Gastroesophageal sphincter (tissue), 4 donors: ENCODE measurements at regions not wholly inside any gene's neighbourhood (a gene's known extent, or its start where the extent isn't known, plus 50 kb on each side); places are given as distances from the start of the nearest gene placed in this dataset.

Experiments used
- ATAC-seq: fragments of 150-250 bp; one replicate; pipeline ENCODE4 v1.9.1; 2016; ENCODE audit warnings: mild to moderate bottlenecking, moderate library complexity
- H3K27ac ChIP-seq, 4 donors: fragments of 200-600 bp; sonication (generic) in 3 of 4; 1 replicate in 3 of 4; 2 replicates in 1 of 4; pipeline ENCODE4 v1.5.1; 2016 to 2019
- H3K27me3 ChIP-seq: fragments of 200-600 bp; sonication (generic); one replicate; pipeline ENCODE4 v1.5.1; 2019
- H3K36me3 ChIP-seq, 2 donors: fragments of 200-600 bp; sonication (generic); one replicate each; pipeline ENCODE4 v1.5.1; 2019; ENCODE audit warnings: control low read depth in 1 of 2
- H3K4me1 ChIP-seq, 3 donors: fragments of 200-600 bp; sonication (generic); 1 replicate in 2 of 3; 2 replicates in 1 of 3; pipeline ENCODE4 v1.5.1; 2016 to 2019; ENCODE audit warnings: control low read depth in 2 of 3
- H3K4me3 ChIP-seq, 2 donors: fragments of 200-600 bp; sonication (generic); one replicate each; pipeline ENCODE4 v1.5.1; 2019; ENCODE audit warnings: mild to moderate bottlenecking in 1 of 2, moderate library complexity in 1 of 2
- H3K9me3 ChIP-seq, 3 donors: fragments of 200-600 bp; sonication (generic); one replicate each; pipeline ENCODE4 v1.5.1; 2017 to 2019; ENCODE audit warnings: control low read depth in 2 of 3
- EP300 ChIP-seq: sonication (generic); formaldehyde crosslinking; IDR thresholded peaks from one replicate; pipeline ENCODE4 v1.6.1; 2017; ENCODE audit warnings: antibody characterized with exemption, mild to moderate bottlenecking
- POLR2A ChIP-seq, 2 donors: fragments of 450-650 bp; IDR thresholded peaks; one replicate each; pipeline ENCODE4 v1.6.1; 2017; ENCODE audit warnings: antibody characterized with exemption in 2 of 2, mild to moderate bottlenecking in 2 of 2, moderate library complexity in 1 of 2
- POLR2AphosphoS5 ChIP-seq: sonication (generic); formaldehyde crosslinking; IDR thresholded peaks from one replicate; pipeline ENCODE4 v1.6.1; 2017; ENCODE audit warnings: antibody characterized with exemption
- WGBS, 2 donors: methylation state at CpG; one replicate each; pipeline ENCODE4 v1.1.5; 2018; ENCODE audit warnings: low coverage in 1 of 2; 5-methylcytosine and 5-hydroxymethylcytosine counted together
- TF ChIP-seq, protein P1 (sequence below), 4 experiments: fragments of 200-600 bp in 2 of 4; fragments of 450-650 bp in 2 of 4; sonication (generic) in 1 of 4; IDR thresholded peaks; one replicate each; pipeline ENCODE4 v1.5.1; 2017 to 2019; ENCODE audit warnings: antibody characterized with exemption in 4 of 4, mild to moderate bottlenecking in 2 of 4, moderate library complexity in 2 of 4

DNA sequence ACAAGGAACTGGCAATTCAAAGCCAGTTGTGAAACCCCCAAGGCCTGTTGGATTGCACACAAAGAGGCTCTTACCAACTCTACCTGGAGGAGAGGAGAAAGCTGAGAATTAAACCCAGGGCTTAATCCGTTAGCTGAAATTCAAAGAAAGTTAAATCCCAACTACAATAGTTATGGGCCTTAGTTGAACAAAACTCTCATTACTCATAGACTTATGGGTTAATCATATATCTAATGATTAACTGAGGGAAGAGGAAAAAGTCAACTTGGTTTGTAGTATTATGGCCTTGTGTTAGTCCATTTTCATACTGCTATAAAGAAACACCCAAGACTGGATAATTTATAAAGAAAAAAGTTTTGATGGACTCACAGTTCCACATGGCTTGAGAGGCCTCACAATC is 838.2 kb upstream of the ADGRL2 start:
- Histone ChIP-seq H3K4me3 (no peak overlapping the region), H3K9me3 (no peaks in the 10 kb centered on the region), H3K27me3 (no peaks in the 10 kb centered on the region), H3K27ac (no peak overlapping the region), H3K4me1 (no peaks in the 10 kb centered on the region), H3K36me3 (no peaks in the 10 kb centered on the region)
- WGBS, 2 donors, result 71 to 100% methylated on average over 1 of the region's 1 CpG
- no peak for ATAC-seq
- no peak for TF ChIP-seq POLR2AphosphoS5
- TF ChIP-seq, protein P1, sequence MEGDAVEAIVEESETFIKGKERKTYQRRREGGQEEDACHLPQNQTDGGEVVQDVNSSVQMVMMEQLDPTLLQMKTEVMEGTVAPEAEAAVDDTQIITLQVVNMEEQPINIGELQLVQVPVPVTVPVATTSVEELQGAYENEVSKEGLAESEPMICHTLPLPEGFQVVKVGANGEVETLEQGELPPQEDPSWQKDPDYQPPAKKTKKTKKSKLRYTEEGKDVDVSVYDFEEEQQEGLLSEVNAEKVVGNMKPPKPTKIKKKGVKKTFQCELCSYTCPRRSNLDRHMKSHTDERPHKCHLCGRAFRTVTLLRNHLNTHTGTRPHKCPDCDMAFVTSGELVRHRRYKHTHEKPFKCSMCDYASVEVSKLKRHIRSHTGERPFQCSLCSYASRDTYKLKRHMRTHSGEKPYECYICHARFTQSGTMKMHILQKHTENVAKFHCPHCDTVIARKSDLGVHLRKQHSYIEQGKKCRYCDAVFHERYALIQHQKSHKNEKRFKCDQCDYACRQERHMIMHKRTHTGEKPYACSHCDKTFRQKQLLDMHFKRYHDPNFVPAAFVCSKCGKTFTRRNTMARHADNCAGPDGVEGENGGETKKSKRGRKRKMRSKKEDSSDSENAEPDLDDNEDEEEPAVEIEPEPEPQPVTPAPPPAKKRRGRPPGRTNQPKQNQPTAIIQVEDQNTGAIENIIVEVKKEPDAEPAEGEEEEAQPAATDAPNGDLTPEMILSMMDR (IDR thresholded peaks at IDR 0.05), result no peak
- TF ChIP-seq POLR2A (IDR thresholded peaks at IDR 0.05), result no peak
- no peak for TF ChIP-seq EP300

DNA sequence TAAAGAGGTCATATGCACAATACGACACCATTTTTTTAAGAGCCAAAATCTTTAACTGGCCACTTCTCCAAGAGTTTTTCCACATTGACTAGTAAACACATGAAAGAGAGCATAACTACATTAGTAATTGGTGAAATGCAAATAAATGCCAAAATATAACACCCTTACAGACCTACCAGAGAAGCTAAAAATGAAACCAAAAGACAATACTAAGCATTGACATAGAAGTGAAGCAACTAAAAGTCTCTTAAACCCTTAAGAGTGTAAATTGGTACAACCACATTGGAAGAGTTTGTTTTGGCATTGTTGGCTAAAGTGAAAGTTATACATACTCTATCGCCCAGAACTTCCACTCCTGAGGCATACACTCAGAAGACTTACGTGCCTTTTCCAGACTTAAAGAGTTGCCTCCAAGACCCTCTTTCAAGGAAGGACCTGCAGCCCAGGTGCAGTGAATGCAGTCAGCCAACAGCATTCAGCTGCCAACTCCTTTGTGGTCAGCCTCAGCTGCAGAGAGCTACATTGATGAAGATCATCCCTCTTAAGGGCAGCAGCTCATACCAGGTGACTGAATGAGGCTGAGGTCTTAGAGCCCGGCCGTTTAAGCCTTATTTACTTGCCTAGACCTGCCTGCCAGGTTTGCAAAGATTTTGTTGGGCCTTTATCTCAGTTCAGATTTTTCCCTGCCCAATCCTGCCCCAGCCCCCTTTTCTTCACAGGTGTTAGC is 839.1 kb upstream of the ADGRL2 start:
- Histone ChIP-seq H3K27ac (no peak overlapping the region), H3K27me3 (no peaks in the 10 kb centered on the region), H3K36me3 (no peaks in the 10 kb centered on the region), H3K4me3 (no peak overlapping the region), H3K4me1 (no peaks in the 10 kb centered on the region), H3K9me3 (no peaks in the 10 kb centered on the region)
- ATAC-seq, result no peak
- TF ChIP-seq POLR2A (IDR thresholded peaks at IDR 0.05) (no peak), EP300 (no peak), POLR2AphosphoS5 (no peak)
- TF ChIP-seq, protein P1 (IDR thresholded peaks at IDR 0.05), result no peak
- 70 to 86% methylated on average over 3 to 4 of the region's 5 CpGs for WGBS, 2 donors

DNA sequence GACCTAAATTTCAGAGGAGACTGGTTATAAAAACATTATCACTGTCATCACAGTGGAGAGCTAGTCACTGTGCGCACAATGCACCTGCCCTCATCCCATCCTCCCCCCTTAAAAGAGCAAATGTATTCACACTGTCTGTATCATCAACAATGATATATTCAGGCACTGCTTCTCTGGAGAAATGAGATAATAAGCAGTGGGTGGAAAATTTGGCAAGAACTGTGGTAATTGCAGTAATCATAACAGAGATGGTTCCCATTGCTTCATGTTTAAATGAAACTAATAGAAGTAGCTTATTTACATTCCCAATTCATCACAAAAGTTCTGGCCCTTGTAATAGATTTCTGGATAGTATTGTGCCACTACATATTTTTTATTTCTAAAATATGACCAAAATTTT is 867.4 kb upstream of the ADGRL2 start:
- peaks cover 0 to 20% (median 0%) of the 10 kb centered on the region in 3 donors for H3K9me3 ChIP-seq
- WGBS, 2 donors, result 43 to 86% methylated on average over 1 of the region's 1 CpG
- no peak overlapping the region for H3K4me3 ChIP-seq
- no peak for TF ChIP-seq POLR2AphosphoS5
- TF ChIP-seq POLR2A (IDR thresholded peaks at IDR 0.05), result no peak
- TF ChIP-seq EP300, result no peak
- TF ChIP-seq, protein P1 (IDR thresholded peaks at IDR 0.05), result no peak
- no peaks in the 10 kb centered on the region for H3K27me3 ChIP-seq
- no peaks in the 10 kb centered on the region for H3K4me1 ChIP-seq
- no peaks in the 10 kb centered on the region for H3K36me3 ChIP-seq
- no peak overlapping the region for H3K27ac ChIP-seq
- no peak for ATAC-seq

DNA sequence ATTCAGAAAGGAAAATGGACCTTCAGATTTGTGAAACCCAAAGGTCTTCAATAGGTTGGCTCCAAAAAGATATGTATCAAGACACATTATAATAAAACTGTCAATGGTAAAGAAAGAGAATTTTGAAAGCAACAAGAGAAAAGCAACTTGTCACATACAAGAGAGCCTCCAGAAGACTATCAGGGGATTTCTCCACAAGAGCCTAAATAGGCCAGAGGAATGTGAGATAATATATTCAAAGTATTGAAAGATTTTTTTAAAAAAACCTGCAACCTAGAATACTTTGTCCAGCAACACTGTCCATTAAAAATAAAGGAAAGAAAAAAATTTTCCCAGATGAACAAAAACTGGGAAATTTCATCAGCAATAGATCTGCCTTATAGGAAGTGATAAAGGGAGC is 869.6 kb upstream of the ADGRL2 start:
- no peak overlapping the region for H3K27ac ChIP-seq
- ATAC-seq, result no peak
- H3K4me1 ChIP-seq, result no peaks in the 10 kb centered on the region

More for the DNA sequence above, 869.6 kb upstream of the ADGRL2 start:
- peaks cover 0 to 20% (median 0%) of the 10 kb centered on the region in 3 donors for H3K9me3 ChIP-seq
- no peaks in the 10 kb centered on the region for H3K36me3 ChIP-seq
- no peak overlapping the region for H3K4me3 ChIP-seq
- no peaks in the 10 kb centered on the region for H3K27me3 ChIP-seq
- no peak for TF ChIP-seq POLR2AphosphoS5
- TF ChIP-seq POLR2A (IDR thresholded peaks at IDR 0.05), result no peak
- TF ChIP-seq, protein P1 (IDR thresholded peaks at IDR 0.05), result no peak
- TF ChIP-seq EP300, result no peak
